Umbilical cord (tissue), 1 donor: ENCODE measurements at regions not wholly inside any gene's neighbourhood (a gene's known extent, or its start where the extent isn't known, plus 50 kb on each side); places are given as distances from the start of the nearest gene placed in this dataset.

ENCODE experiments used
- DNase-seq: peaks from one replicate; pipeline ENCODE4 v3.0.0-alpha.2; 2015; ENCODE audit warnings: low spot score

DNA sequence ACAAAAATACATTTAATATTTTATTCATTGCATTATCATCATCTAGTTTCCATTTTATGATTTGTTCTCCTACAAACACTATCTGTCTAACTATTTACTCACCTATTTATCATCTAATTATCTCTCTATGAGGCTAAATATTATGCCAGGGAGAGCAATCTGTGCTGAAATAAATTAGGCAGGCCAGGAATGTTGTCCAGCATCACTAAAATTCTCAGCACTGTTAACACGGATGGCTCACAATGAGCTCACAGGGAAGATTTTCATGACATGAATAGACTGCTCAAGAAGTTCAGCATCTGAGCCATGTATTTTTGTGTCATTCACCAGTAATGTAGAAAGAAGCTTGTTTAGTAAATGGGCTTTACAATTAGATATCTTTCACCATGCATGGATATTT is 1277.2 kb downstream of the GRIK2 start:
- peak; percentile 16 for DNase-seq

- peak; percentile 15 for DNase-seq
Observed at GRCh38 chr6:102662851-102663250, 1269.3 kb downstream of the GRIK2 start.

DNA sequence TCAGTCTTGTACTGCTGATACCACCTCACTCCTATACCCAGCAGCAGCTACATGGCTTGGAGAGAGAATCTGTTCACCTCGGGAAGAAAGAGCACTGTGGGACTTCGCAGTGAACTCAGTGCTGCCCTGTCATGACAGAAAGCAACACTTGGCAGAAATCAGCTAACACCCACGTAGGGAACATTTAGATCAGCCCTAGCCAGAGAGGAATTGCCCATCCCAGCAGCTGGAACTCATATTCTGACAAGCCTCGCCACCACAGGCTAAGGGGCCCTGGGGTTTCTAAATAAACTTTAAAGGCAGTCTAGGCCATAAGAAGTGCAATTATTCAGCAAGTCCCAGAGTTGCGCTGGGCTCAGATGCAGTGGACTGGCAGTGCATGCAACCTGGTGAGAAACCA is 1266.8 kb downstream of the GRIK2 start:
- DNase-seq: peak; percentile 55

- no peak for DNase-seq
Observed at GRCh38 chr6:102655823-102656222, 1262.3 kb downstream of the GRIK2 start.

GRCh38 chr6:102641426-102641825 is 1247.9 kb downstream of the GRIK2 start:
- no peak for DNase-seq

GRCh38 chr6:102631921-102632320 is 1238.4 kb downstream of the GRIK2 start:
- DNase-seq: no peak

GRCh38 chr6:102623201-102623600 is 1229.7 kb downstream of the GRIK2 start:
- DNase-seq: peak; percentile 91

GRCh38 chr6:102619585-102619984 is 1226.1 kb downstream of the GRIK2 start:
- no peak for DNase-seq

DNA sequence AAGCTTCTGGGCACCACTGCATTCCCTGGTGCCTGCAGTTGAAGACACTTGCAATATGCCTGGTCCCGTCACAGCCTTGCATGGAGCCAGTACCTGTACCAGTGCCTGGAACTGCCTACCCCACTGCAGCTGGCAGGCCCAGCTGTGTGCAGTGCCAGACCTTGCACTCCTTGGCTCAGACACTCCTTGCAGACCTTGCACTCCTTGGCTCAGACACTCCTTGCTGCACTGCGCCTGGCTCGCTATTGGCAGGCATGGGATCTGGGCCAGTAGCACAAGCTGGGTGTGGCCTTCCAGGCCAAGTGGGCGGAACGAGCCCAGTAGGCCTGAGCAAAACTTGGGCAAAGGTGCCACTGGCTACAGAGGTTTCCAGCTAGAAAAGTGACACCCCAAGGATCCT is 1189.1 kb downstream of the GRIK2 start:
- no peak for DNase-seq

- DNase-seq: no peak
Observed at GRCh38 chr6:102581378-102582124, 1188.0 kb downstream of the GRIK2 start.

DNA sequence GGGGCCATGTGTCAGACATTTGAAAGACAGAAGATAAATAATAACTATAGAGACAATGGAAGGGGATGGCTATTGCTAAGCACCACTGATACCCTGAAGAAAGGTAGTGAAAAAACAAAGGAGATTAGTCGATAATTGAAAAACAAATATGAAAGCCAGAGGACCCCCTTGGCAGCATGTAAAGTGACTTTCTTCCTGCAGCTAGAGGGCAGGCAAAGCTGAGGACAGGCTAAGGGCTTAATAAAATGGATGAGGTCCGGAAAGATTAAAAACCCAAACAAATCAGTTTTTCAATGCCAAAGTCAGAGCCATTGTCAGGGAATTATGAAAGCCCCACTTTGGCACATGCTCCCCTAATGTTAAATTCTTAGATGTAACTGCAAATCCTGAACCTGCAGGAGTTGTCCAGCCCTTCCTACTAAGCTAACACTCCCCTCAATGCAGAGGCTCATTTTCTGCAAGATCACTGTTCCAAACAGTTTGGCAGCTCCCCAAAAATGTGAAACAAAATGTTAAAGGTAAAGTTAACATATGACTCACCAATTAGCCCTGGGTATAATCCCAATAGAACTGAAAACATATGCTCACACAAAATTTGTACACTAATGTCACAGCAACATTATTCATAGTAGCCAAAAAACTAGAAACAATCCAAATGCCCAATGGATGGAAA is 1177.9 kb downstream of the GRIK2 start:
- no peak for DNase-seq

GRCh38 chr6:102562713-102563112 is 1169.2 kb downstream of the GRIK2 start:
- no peak for DNase-seq

- no peak for DNase-seq
Observed at GRCh38 chr6:102553214-102553613, 1159.7 kb downstream of the GRIK2 start.

DNA sequence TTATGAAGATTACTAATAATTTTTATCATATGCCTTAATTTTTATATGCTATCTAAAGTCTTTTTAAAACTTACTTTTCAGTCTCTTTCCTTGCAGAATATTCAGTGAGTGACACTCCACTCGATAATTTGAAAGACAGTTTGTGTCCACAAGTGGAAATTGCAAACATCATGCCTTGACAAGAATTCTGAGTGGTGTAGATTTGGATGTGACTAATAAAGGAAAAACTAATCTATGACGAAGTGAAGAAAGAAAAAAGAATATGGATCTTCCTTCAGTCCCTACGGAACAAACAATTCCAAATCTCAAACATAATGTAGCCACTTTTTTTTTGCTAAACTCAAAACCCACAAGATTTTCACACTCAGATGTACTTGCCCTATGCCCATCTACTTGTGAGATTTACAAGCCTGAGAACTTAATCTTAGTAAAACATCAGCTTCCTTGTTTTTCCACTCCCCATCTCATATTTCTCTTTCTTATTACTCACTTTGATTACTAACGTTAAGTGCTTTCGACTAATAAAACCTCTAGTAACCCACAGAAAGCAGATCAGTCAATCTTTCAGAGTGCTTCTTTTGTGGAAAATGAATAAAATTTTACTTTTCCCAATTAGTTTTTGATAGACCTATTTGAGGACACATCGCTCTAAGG is 1155.8 kb downstream of the GRIK2 start:
- DNase-seq: no peak

DNA sequence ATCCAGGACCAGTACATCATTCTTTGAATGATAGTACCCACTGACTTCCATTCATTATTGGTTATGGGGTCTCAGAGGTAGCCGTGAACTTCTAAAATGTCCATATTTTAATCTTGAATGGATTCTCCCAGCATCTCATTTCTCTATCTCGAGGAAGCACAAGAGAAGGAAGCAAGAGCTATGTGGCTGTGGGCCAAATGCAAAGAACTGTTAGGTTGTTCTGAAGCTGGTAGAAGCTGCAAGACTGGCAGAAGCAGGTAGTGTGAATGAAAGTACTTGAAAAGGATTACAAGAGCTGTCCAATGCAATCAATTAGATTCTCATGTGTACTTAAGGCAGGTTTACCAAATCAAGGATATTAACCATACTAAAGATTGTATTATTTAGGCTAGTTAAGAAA is 1131.8 kb downstream of the GRIK2 start:
- DNase-seq: no peak

GRCh38 chr6:102520966-102521365 is 1127.5 kb downstream of the GRIK2 start:
- DNase-seq: peak; percentile 43

DNA sequence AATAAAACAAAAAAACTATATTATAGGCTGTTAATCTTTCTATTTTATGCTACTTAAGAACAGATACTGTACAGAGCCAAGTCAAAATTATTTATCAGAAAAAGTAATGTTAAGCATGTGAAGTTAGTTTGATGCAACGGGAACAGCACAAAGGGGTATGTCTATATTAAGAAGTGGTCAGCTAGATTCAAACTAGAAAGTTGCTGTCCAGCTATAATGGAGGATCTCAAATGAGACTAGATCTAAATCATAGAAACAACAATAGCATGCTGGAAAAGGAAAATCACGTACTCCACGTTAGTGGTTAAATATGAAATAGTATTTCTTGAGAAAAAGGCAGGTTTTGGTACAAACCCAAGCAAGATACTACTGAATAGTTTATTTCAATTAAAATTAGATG is 1124.0 kb downstream of the GRIK2 start:
- DNase-seq: no peak

DNA sequence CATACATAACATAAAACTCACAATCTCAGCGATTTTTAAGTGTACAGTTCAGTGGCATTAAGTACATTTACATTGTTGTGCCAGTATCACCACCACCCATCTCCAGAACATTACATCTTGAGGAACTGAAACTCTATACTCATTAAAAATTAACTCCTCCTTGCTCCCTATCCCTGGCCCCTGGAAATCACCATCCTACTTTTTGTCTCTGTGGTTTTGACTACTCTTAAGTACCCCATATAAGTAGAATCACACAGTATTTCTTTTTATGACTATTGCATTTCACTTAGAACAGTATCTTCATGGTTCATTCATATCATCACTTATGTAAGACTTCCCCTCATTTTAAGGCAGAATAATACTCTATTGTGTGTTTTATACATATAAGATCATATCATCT is 1108.1 kb downstream of the GRIK2 start:
- DNase-seq: no peak

- no peak for DNase-seq
Observed at GRCh38 chr6:102494808-102495207, 1101.3 kb downstream of the GRIK2 start.

DNA sequence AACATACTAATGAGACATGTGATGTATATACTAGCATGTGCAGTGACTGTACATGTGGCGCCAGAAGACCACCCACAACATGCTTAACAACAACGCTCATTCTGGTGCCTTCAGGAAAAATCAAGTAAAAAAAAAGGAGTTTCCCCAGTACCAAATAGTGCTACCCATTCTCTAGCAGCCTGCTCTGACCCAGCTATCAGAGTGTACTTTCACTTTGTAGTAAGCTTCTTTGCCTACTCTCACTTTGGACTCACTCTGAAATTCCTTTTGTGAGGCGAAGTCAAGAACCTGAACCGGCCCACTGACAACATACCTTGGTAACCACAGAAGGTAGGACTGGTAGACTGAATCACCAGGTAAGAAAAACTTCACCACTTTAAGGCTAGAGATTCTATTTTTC is 1100.0 kb downstream of the GRIK2 start:
- DNase-seq: no peak

GRCh38 chr6:102488729-102489128 is 1095.2 kb downstream of the GRIK2 start:
- DNase-seq: no peak

DNA sequence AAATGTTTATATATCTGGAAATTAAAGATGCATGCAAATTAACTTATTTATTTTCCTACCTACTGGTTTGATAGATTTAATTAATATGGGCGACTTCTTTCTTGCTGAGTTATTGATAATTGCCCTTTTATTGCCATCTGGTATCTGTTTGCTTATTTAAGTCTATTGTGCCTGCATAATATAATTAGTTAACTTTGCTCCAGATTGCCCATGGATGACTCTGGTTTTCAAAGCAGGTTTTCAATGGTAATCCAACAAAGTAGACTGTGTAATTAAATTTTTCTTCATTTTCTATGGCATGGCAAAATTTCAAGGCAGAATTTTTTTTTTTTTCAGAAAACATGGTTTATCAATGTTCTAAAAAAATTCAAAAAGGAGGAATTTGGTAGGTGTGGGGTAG is 1092.0 kb downstream of the GRIK2 start:
- DNase-seq: no peak
